Stimulated activated CD8-positive, alpha-beta memory T cell treated with anti-CD3 and anti-CD28 coated beads, Interleukin-4, amount 100 ng/mL, for 48 hours (primary cell): ENCODE measurements at regions not wholly inside any gene's neighbourhood (a gene's known extent, or its start where the extent isn't known, plus 50 kb on each side); places are given as distances from the start of the nearest gene placed in this dataset.
"Not testable (repeated sequence)": the region's sequence is repeated elsewhere in the genome, so short reads cannot be mapped to it uniquely, and the experiment has no call there.

Experiments
- DNase-seq: peaks from one replicate; pipeline ENCODE4 v3.0.0-alpha.2; 2020

- no peak for DNase-seq
These were observed 81.0 kb upstream of the NDUFV2 start for GRCh38 chr18:9021458-9021857.

DNA sequence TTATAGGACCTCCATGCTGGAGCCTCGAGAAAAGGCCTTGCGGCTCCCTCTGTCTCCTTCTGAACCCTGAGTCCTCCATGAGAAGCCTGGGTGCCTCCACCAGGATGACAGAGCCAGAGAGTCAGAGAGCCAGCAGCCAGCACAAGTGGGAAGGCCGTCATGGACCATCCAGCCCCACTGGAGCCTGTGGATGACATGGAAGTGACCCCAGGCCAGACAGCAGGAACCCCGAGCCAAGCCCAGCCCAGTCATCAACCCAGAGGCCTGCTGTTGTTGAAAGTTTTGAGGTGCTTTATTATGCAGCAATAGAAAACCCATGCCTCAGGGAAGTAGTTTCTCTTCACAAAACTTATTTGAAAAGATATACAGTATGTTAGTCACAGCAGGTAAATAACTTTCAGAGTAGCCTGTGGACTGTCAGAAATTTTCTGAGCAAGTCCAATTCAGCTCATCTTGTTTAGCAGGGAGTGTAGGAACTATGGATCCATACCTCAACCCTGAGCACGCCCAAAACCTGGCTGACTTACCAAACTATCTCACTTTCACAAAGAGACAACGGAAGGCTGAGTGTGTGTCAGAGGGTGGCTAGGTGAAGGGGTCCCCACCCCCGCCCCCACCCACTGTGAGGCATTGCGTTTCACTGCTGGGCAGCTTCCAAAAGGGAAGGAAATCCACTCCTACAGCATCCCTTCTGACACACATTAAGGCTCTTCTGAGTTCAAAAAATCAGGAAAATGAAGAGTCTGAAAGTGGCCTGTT, 79.9 kb upstream of the NDUFV2 start:
- no peak for DNase-seq

DNA sequence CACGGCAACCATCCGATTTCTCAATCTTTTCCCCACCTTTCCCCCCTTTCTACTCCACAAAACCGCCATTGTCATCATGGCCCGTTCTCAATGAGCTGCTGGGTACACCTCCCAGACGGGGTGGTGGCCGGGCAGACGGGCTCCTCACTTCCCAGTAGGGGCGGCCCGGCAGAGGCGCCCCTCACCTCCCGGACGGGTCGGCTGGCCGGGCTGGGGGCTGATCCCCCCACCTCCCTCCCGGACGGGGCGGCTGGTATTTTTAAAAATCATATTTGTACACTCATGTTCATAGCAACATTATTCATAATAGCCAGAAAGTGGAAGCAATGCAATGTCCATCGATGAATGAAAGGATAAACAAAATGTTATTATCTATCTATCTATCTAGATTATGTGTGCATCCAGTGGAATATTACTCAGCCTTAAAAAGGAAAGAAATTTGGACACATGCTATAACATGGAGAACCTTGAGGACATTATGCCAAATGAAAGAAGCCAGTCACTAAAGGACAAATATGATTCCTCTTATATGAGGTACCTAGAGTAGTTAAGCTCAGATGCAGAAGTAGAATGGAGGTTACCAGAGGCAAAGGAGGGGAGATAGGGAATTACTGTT, 78.4 kb upstream of the NDUFV2 start:
- DNase-seq = not testable (repeated sequence)

GRCh38 chr18:9025091-9025838, 77.2 kb upstream of the NDUFV2 start:
- no peak for DNase-seq

- no peak for DNase-seq
These were observed 73.4 kb upstream of the NDUFV2 start for GRCh38 chr18:9029131-9029530.

DNA sequence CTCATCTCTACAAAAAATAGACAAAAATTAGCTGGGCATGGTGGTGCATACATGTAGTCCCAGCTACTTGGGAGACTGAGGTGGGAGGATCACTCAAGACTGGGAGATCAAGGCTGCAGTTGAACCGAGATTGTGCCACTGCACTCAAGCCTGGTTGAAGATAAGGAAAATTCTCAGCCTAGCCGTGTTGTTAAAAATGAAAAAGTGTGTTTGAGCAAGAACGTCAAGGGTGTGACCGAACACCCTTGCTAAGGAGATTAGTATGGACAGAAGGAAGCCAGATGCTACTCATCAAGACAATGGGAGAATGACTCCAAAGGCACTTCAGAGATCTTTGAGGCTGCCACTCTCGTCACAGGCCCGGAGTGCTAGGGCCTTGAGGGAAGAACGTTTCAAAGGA, 70.0 kb upstream of the NDUFV2 start:
- no peak for DNase-seq

- DNase-seq = no peak
These were observed 64.1 kb upstream of the NDUFV2 start for GRCh38 chr18:9038277-9038871.

- DNase-seq = no peak
These were observed 62.9 kb upstream of the NDUFV2 start for GRCh38 chr18:9039441-9040071.

- no peak for DNase-seq
These were observed 59.6 kb upstream of the NDUFV2 start for GRCh38 chr18:9042766-9043481.

DNA sequence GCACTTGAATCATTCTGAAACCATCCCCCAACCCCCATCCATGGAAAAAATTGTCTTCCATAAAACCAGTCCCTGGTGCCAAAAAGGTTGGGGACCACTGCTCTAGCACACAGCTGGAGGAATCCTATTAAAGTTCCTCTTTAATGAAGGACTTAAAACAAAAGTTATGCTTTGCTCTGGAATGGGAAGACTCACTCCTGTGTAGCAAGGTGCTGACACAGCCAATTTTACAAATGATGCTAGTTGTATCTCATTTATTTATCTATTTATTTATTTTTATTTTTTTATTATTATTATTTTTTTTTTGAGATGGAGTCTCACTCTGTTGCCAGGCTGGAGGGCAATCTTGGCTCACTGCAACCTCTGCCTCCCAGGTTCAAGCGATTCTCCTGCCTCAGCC, 58.9 kb upstream of the NDUFV2 start:
- no peak for DNase-seq

- no peak for DNase-seq
These were observed 54.8 kb upstream of the NDUFV2 start for GRCh38 chr18:9047715-9048114.

DNA sequence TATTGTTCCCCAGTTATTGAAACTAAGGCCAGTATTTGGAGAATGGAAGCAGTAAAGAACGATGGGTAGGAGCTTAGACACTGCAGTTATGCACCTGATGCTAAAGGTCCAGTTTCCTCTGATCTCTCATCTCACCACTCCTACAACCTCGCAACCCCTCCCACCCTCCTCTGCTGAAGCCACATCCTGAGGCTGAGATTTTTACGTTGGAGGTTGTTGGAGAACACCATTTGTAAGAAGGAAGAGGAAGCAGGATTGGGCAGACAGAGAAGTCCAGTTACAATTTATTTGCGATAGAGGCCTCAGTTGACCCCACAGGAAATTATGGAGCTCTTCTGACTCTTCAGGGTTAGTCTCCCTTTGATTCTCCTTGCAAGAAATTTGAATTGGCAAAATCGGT, 54.3 kb upstream of the NDUFV2 start:
- DNase-seq = no peak

GRCh38 chr18:9048808-9049494, 53.5 kb upstream of the NDUFV2 start:
- no peak for DNase-seq

DNA sequence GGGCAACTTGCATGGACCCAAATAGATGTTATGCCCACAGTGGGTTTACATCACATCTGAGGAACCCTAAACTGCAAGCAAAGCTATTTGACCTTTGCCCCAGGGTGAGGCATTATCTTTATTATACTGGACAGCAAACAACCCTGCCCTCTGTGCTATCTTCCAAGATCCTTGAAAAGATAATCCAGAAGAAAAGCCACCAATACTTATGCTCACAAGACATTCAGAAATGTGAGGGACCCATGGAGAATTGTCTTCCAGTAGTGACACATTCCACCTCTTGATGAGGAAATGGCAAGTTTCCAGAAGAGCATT, 53.0 kb upstream of the NDUFV2 start:
- DNase-seq = no peak

- not testable (repeated sequence) for DNase-seq
These were observed 51.7 kb upstream of the NDUFV2 start for GRCh38 chr18:9050628-9051284.
